HCT116 (cell line): ENCODE measurements at regions not wholly inside any gene's neighbourhood (a gene's known extent, or its start where the extent isn't known, plus 50 kb on each side); places are given as distances from the start of the nearest gene placed in this dataset.

Source experiments
- CTCF ChIP-seq, 3 experiments: fragments of 200-600 bp in 1 of 3; sonication (generic) in 1 of 3; IDR thresholded peaks in 2 of 3; conservative IDR thresholded peaks in 1 of 3; 2 replicates each; pipeline ENCODE4 v1.5.1; 2012 to 2017; ENCODE audit warnings: low read depth in 2 of 3, low read length in 2 of 3, antibody characterized with exemption in 1 of 3, borderline replicate concordance in 1 of 3, control low read depth in 1 of 3, mild to moderate bottlenecking in 1 of 3, mixed read lengths in 1 of 3, mixed run types in 1 of 3, moderate library complexity in 1 of 3; ENCODE audit not compliant: insufficient read depth in 1 of 3
- EGR1 ChIP-seq: IDR thresholded peaks from 2 replicates; pipeline ENCODE4 v1.6.1; 2012; ENCODE audit warnings: low read depth
- EZH2 ChIP-seq: fragments of 200-600 bp; sonication (generic); IDR thresholded peaks from 2 replicates; pipeline ENCODE4 v1.6.1; 2017; ENCODE audit warnings: antibody characterized with exemption, mixed run types
- FOSL1 ChIP-seq: IDR thresholded peaks from 2 replicates; pipeline ENCODE4 v1.6.1; 2012; ENCODE audit warnings: low read depth
- POLR2A ChIP-seq: IDR thresholded peaks from 2 replicates; pipeline ENCODE4 v1.7.0; 2011; ENCODE audit warnings: borderline replicate concordance; ENCODE audit not compliant: insufficient read depth, insufficient read length; ENCODE audit errors: extremely low read depth
- POLR2AphosphoS5 ChIP-seq: IDR thresholded peaks from 2 replicates; pipeline ENCODE4 v1.6.1; 2011; ENCODE audit warnings: mild to moderate bottlenecking, low read depth, low read length, moderate library complexity
- YY1 ChIP-seq: IDR thresholded peaks from 2 replicates; pipeline ENCODE4 v1.6.1; 2011; ENCODE audit warnings: low read length, low read depth, moderate library complexity, mild to moderate bottlenecking; ENCODE audit not compliant: insufficient replicate concordance; ENCODE audit errors: extremely low read depth

- TF ChIP-seq FOSL1 (no peak), CTCF (IDR thresholded peaks at IDR 0.05 in 2 of 3, conservative IDR thresholded peaks at IDR 0.05 in 1 of 3; ENCODE audit: borderline replicate concordance in 1 of 3, insufficient read depth in 1 of 3, low read depth in 2 of 3, low read length in 2 of 3) (no peak), EGR1 (no peak), POLR2AphosphoS5 (no peak), EZH2 (no peak), POLR2A (no peak), YY1 (no peak)
Observed at GRCh38 chr3:82080792-82081191, 319.3 kb upstream of the GBE1 start.
